Smooth muscle cell of the brain vasculature (primary cell): ENCODE measurements at regions not wholly inside any gene's neighbourhood (a gene's known extent, or its start where the extent isn't known, plus 50 kb on each side); places are given as distances from the start of the nearest gene placed in this dataset.
A peak's percentile ranks its signal among the peaks of the same experiment; 100 is the strongest.

Experiments used
- DNase-seq: peaks from one replicate; pipeline ENCODE4 v3.0.0-alpha.2; 2012; ENCODE audit warnings: low read depth, low spot score

DNA sequence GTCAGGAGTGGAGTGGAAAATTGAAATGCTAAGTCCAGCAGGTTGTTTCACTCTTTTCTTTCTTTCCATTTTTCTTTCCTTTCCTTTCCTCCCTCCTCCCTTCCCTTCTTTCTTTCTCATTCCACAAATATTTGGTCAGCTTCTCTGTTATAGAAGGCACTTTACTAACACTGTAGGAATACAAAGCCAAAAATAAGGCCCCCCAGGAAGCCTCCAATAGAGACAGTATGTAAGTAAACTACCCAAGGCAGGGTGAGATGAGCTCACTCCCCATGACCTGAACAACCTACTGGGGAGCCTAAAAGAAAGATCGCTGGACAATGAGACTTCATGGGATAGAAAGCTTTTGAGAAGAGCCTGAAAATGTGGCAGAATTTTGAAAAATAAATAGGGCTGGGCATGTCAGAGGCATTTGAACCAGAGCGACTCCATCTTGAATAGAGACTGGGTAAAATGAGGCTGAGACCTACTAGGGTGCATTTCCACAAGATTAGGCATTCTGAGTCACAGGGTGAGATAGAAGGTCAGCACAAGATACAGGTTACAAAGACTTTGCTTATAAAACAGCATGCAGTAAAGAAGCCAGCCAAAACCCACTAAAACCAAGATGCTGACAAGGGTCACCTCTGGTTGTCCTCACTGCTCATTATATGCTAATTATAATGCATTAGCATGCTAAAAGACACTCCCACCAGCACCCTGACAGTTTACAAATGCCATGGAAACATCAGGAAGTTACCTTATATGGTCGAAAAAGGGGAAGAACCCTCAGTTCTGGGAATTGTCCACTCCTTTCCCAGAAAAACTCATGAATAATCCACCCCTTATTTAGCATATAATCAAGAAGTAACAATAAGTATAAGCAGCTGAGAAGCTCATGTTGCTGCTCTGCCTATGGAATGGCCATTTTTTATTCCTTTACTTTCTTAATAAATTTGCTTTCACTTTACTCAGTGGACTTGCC, 158.9 kb upstream of the EGFLAM start:
- no peak for DNase-seq

DNA sequence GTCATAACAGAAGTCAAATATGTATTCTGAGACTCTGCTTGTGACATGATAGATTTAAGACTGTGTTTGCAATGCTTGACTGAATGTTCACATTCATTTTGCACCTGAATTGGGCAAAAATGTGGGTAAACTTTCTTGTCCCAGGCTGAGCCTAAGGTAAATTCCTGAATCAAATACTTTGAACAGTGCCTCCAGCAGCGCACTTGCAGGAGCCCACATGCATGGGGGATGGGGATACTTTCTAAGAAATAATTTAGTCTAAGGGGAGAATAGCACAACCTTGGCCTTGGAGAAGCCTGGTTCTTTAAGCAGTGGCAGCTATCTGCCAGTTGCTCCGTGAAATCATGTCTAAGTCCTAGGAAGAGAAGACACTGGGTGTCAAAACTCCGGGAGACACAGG, 163.5 kb upstream of the EGFLAM start:
- DNase-seq: no peak

DNA sequence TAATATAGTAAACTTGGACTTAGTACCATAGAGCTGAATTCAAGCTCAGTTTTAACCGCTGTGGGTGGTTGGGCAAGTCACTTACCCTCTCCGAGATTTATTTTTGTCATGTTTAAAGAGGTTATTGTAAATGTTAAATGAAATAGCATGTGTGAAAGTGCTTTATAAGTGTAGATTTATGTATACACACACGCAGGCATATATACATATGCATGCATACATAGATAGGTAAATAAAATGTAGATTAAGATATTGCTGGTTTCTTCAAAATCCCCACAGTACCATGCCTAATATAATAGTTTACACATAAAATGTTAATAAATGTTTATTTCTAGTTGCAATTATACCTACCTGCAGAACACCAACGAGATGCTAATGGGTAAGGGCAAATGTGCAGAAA, 164.5 kb upstream of the EGFLAM start:
- DNase-seq: no peak

DNA sequence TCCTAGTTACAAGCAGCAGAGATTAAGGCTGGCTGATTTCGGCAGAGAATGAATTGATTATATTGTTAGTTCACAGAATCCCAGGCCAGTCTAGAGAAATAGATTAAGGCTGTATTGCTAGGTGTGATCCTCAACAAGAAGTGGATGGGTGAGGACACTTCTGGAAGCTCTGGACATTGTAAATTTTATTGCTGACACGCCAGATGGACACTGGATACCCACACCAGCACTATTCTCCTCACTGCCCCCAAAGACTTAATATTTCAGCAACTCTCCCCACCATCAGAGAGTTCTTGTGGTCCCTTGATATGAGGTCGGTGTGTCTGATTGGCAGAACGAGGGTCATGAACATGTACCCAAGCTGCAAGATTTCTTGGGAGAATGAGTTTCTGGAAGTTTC, 171.6 kb upstream of the EGFLAM start:
- no peak for DNase-seq

DNA sequence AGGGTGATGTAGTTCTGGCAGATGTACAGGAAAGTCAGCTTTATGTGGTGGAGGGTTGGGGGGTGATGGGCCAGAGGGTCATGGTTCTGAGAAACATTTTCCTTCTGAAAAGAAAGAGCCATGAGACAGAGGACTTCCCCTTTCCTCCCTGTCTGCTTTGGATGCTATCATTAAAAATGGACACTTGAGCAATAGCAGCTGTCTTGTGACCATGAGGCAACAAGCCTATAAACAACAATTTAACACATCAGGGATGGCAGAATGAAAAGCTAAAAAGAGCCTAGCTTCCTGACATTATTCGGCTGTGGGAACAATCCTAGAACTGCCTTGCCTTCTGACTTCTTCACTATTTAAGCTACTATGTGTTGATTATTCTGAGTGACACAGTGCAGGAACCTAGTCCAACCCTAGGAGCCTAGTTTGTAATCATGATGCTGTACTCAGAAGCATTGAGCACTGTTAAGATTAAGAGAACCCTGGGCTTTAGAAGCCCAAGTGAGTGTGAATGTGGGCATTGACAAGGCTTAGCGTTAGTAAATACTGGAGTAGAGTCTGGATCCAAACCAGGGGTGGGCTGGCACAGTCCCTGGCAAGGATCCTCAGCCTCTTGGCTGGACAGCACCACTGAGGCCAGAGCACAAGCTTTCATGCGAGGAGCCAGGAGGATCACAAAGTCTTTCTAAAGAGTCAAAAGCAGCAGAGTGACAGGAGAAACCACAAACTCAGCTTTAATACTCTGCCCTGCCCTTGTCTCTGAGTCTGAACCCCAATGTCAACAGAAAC, 178.5 kb upstream of the EGFLAM start:
- no peak for DNase-seq

DNA sequence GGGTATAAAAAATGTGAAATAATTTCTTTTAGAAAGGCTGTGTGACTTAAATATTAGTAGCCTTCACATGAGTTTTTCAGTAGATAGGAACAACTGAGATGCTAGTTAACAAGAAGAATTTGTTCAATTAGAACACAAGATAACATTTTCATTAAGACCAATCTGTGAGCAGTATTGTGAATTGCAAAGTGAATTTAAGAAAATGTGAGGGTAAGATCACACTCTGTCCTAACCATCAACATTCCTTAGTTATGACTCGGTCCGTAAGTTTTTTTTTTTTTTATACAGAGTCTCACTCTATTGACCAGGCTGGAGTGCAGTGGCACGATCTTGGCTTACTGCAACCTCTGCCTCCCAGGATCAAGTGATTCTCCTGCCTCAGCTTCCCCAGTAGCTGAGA, 180.2 kb upstream of the EGFLAM start:
- DNase-seq: no peak

DNA sequence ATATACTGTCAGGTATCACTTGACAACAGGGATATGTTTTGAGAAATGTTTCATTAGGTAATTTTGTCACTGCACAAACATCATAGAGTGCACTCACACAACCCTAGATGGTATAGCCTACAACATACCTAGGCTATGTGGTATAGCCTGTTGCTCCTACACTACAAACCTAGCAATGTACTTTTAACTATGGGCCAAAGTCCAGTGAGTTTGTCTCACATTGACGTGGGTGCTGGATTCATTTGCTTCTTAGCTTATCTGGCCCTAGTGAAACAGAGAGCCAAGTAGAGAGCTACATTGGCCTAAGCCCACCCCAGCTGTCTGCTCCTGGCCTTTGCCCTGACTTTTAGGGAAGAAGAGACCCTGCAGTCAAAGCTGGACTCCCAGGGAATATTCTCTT, 180.7 kb upstream of the EGFLAM start:
- no peak for DNase-seq

DNA sequence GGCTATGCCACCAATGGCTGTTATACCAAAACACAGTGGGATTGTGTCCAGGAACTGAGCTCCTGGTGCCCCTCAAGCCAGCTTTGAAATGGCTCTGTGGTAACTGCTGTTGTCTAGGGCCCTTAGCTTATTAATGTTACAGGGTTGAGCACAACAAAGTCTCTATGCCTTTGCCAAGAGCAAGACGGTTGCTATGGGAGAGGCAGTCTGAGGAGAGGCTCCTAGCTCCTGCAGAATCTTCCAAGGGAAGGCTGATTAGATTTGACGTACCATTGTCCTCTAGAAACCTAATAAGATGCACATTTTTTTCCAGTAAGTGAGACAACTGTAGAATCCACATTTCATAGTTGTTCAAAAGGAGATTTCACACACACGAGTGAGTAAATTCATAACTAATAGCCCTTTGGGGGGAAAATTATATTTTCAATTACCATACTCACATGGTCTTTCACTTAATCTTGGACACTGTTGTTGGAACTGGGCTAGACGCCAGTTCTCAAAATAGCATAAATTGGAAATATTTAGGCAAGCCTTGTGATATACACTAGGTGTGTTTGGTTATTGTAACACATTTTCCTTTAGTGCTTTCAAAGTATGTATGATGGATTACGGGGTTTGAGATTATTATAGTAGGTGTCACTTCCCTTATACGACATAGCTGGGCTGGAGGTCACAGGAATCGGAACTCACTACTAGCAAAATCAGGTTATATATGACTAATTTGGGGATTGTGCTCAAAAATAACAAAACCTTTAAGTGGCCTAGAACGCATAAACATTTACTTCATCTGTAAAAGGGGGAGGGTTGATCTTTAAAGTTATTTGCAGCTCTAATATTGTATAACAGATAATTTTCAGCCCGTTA, 186.3 kb upstream of the EGFLAM start:
- no peak for DNase-seq

DNA sequence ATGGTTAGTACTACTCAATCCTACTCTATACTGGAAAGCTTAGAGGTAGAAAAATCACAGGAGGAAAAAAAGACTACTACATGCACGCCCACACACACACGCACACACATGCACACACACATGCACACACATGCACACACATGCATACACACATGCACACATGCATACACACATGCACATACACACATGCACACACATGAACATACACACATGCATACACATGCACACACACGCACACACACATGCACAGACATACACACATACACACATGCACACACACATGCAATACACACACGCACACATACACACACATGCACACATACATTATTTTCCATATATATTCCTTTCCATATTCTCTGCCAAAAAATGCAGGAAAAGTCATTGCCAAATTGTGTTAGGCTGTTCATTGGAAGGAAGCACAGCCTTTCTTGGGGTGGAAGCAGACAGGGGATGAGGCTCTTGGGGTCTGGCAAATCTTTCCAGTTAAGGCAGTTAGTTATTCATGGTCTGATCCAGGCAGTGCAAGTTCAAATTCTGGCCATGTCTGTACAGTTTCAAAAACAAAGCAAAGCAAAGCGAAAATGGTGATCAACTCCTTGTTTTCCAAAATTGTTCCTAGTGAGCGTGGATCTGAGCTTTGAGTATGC, 187.9 kb upstream of the EGFLAM start:
- no peak for DNase-seq

DNA sequence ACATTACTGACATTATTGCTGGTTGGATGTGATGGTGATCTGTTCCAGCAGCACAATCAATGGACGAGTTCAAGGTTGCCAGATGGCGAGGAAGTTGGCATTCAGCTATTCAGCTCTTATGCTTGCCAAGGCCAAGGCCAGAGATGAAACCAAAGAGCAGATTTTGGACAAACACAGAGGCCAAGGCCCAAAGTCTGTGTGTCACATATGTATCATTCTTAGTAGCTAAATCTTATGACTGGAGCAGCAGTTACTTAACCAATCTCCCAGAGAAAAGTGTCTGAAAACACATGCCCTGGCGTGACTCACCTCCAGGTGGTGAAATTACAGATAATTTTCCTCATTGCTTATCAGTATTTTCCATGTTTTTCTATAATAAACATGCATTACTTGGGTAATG, 189.0 kb upstream of the EGFLAM start:
- DNase-seq: no peak

DNA sequence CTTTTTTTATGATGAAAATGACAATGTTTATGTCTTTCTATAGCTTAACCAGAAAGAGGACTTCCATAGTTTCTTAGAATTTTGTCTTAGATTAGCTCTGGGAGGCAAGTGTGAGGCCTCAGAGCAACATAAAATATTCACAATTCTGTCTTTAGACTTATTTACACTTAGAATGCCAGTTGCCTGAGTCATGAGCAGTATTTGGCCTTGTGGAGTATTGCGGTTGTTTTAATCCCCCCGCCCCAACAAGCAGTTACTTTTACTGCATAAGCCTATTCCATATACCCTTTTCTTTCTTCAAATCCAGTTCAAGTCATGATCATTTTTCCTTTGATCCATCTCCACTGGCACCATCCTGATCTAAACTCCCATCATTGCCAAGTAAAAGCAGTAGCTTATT, 198.0 kb upstream of the EGFLAM start:
- DNase-seq: peak; percentile 2

DNA sequence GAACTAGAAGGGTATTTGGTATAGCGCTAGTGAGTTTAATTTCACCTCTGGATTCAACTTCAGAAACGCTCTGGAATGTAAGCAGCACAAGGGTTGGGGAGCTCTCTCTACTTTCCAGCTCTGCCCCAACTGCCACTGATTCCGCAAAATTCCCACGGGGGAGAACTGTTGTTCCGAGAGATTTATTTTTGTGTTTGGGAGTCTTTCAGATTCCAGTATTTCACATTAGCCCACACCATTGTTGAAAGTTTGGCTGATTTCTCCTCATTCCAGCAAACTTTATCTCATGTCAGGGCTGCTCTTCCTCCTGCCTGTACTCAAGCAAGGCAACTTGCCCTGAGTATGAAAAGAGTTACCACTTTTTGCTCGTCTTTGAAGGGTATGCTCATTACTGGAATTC, 198.5 kb upstream of the EGFLAM start:
- no peak for DNase-seq

DNA sequence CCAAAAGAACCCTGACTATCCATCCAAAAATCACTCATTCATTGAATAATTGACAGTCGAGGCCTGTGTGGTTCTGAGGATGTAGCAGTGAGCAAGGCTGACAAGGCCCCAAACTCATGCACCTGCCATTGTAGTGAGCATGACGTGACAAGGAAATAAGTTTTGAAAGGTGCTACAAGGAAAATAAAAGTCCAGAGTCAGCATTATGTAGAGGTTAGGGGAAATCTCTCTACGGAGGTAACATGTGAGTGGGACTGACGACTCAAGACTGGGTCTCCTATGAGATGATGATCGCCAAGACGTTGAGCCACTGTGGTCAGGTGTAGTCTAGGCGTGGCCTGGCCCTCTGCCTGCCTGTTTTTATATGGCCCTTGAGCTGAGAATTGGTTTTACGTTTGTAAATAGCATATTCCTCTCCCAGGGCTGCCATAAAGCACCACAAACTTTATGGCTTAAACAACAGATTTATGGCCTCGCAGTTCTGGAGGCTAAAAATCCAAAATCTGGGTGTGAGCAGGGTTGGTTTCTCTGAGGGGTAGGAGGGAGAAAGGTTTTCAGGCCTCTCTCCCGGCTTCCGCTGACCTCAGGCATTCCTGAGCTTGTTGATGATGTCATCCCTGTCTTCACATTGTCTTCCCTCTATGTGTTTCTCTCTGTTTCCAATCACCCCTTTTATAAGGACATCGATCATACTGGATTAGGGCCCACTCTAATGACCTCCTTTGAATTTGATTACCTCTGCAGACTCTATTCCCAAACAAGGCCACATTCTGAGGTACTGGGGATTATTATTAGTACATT, 206.4 kb upstream of the EGFLAM start:
- DNase-seq: no peak

DNA sequence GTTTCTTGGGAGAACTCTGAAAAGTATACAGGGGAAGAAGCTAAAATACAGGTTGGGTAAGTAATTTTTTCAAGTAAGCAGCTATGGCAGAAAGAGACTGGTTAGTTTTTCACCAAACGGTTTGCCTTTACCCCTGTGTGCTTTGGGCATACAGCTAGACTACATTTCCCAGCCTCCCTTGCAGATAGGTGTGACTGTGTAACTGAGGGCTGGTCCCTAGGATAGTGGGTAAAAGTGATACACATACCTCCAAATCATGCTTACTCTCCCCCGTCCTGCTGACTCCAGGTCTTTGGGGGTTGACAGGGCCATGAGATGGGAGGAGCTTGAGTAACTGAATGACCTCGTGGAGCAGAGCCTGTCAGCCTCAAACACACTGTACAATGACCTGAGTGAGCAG, 208.6 kb upstream of the GDNF start:
- DNase-seq: no peak

DNA sequence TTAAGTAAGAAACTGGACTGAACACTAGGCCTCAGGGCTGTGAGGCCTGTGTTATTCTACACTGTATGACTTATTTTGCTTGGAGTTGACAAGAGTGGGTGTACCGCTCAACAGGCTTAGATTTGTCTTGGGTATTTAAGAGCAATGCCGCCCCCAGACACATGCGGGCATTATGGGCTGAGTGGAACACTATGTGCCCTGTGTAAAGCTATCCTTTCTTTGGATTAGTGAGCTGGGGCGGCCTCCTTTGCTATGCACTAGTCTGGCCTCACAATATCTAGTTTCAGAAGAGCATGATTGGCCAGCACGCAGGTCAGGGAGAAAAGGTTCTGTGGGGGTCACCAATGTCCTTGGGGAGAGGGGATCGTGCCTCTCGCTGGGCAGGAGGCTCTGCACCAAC, 206.3 kb upstream of the GDNF start:
- DNase-seq: no peak

DNA sequence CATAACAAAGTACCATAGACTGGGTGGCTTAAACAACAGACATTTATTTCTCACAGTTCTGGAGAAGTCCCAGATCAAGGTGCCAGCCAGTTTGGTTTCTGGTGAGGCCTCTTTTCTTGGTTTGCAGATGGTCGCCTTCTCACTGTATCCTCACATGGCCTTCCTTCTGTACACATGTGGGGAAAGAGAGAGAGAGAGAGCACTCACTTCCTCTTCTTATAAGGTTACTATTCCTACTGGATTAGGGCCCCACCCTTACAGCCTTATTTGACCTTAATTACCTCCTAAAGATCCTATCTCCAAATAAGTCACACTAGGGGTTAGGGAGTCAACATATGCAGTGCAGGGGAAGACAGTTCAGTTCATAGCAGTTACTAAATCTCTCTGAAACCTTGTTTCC, 205.6 kb upstream of the GDNF start:
- no peak for DNase-seq

DNA sequence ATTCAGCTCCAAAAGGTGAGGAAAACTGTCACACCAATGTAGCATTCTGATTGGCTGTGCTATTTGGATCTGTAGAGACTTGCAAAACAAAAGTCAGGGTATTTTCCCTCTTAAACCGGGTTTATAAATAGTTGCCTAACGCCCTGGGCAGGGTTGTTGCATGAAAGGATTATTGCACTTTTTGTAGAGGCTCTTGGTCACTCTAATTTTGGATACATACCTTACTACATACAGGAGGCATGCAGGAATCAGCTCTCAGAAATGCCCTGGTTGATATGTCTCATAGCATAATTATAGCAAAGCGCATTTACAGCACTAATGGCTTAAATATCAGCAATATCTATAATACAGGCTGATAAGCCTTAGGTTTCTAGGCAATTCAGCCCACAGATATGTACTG, 200.0 kb upstream of the GDNF start:
- DNase-seq: no peak

DNA sequence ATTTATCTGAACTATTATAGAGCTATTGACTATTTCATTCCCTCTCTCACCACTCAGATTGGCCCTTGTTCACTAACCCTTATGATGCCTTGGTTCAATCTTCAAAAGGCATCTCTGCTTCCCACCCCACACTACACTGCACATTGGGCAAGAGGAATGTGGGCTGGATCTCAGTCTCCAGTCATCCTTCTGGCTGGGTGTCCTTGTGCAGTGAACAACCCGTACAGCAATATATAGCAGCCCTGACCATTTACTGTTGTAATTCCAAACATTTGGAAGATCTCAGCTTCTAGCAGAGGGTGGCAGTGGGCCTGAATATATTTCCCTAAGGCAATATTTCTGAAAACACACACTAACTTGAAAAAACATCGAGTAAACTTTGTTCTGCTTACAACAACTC, 199.2 kb upstream of the GDNF start:
- no peak for DNase-seq

DNA sequence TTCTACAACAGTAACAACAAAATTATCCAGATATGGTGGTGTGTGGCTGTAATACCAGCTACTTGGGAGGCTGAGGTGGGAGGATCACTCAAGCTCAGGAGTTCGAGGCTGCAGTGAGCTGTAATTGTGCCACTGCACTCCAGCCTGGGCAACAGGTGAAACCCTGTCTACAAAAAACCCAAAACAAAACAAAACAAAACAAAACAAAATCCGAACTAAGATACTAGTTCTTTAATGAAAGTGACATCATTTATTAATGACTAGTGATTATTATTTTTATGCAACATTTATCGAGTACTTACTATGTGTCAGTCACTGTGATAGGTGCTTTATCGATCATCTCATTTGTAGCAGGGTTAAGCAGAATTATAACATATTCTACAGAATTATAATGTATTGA, 196.9 kb upstream of the GDNF start:
- DNase-seq: no peak

DNA sequence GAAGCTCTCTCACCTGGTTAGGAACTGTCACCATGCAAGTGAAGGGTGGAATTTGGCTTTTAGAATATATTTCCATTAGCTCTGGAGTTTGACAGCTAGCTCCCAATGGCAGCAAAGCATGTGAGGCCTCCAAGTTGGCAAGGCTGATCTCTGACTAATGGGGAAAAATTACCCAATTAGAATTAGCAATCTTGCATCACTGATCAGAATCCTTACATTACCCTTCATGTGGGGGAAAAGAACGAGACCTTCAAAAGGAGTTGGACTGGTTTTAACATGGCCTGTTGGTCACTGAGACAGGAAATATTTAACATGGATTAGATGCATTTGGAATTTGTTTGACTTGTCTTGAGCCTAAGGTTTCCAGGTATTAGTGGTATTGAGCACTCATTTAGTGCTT, 192.3 kb upstream of the GDNF start:
- DNase-seq: no peak

DNA sequence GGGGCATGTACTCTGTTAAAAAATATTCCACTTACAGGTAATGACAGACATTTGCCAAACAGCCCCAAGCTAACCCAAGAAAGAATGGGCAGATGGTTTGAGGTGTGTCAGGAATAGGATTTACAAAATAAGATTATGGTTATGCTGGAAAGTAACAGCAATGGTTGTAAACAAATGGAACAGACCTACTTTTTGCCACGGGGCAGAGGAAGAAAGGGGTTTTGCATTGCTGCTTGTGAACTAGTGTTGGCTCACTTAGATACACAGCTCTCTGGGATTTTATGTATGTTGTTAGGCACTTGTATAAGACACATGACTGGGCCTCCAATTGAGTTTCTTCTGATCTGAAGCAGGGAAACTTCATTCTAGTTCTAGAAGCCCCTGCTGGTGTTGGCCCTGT, 191.5 kb upstream of the GDNF start:
- DNase-seq: no peak
